ENCODE measurements at regions not wholly inside any gene's neighbourhood (a gene's known extent, or its start where the extent isn't known, plus 50 kb on each side); places are given as distances from the start of the nearest gene placed in this dataset.

DNA sequence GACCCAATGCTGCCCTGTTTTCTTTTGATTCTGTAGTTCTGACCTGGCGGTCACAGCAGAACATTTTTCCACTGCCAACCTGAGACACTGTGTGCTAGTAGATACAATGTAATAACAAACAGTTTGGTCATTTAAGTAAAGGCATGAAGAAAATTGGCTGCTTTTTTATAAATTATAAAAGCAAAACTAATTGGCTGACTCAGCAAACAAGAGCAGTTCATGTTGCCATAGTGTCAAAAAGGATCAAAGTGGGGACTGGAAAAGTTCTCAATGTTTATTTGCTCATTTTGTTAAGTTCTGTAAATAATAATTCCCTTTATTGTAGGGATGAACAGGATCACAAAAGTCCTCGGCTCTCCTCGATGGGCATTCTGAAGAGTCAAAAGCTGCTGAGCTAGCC lies 599.5 kb downstream of the PKHD1 start:
- Histone ChIP-seq H3K4me2 (ENCODE audit: extremely low read depth, insufficient read depth, low read length) (no peak overlapping the region), H3K27me3 (ENCODE audit: control insufficient read depth, insufficient read depth, low read length) (no peaks in the 10 kb centered on the region), H3K79me2 (ENCODE audit: control insufficient read depth, insufficient read depth, low read length) (no peaks in the 10 kb centered on the region), H3K9me3 (ENCODE audit: control insufficient read depth, insufficient read depth, low read depth, low read length) (no peaks in the 10 kb centered on the region), H3K27ac (ENCODE audit: insufficient read depth, low read length) (no peak overlapping the region), H3K36me3 (ENCODE audit: control insufficient read depth, insufficient read depth, low read length) (no peaks in the 10 kb centered on the region), H2AFZ (ENCODE audit: low read length) (no peak overlapping the region), H3K4me3 (replicated peaks in 1 of 4; ENCODE audit: control extremely low read depth in 1 of 4, insufficient read depth in 1 of 4, low read depth in 3 of 4, low read length in 4 of 4) (no peak overlapping the region), H3K9ac (ENCODE audit: insufficient read depth, low read length) (no peak overlapping the region), H4K20me1 (ENCODE audit: control insufficient read depth, extremely low read depth, insufficient read depth, low read length) (no peaks in the 10 kb centered on the region), H3K4me1 (ENCODE audit: control insufficient read depth, extremely low read depth, insufficient read depth, low read length) (no peaks in the 10 kb centered on the region)
- no peak for TF ChIP-seq EZH2 (IDR thresholded peaks at IDR 0.05; ENCODE audit: low read length, missing control alignments)
- TF ChIP-seq, protein P1, sequence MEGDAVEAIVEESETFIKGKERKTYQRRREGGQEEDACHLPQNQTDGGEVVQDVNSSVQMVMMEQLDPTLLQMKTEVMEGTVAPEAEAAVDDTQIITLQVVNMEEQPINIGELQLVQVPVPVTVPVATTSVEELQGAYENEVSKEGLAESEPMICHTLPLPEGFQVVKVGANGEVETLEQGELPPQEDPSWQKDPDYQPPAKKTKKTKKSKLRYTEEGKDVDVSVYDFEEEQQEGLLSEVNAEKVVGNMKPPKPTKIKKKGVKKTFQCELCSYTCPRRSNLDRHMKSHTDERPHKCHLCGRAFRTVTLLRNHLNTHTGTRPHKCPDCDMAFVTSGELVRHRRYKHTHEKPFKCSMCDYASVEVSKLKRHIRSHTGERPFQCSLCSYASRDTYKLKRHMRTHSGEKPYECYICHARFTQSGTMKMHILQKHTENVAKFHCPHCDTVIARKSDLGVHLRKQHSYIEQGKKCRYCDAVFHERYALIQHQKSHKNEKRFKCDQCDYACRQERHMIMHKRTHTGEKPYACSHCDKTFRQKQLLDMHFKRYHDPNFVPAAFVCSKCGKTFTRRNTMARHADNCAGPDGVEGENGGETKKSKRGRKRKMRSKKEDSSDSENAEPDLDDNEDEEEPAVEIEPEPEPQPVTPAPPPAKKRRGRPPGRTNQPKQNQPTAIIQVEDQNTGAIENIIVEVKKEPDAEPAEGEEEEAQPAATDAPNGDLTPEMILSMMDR (conservative IDR thresholded peaks at IDR 0.05 in 1 of 2, IDR thresholded peaks at IDR 0.05 in 1 of 2; ENCODE audit: low read depth in 1 of 2, low read length in 2 of 2): no peak
- DNase-seq (ENCODE audit: low read depth in 2 of 2): no peak

DNA sequence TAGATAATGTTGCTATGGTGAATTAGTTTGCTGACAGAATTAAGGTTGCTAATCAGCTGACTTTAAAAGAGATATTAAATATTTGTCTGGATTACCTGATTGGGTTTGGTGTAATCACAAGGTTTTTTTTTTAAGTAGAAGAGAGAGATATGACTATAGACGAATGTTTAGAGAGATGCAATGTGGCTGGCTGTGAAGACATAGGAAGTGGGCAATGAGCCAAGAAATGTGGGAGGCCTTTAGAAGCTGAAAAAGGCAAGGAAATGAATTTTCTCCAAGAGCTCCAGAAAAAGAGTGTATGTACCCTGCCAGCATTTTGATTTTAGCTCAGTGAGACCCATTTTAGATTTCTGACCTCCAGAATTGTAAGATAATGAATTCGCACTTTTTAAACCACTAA lies 598.3 kb downstream of the PKHD1 start:
- H3K4me3 ChIP-seq (replicated peaks in 1 of 4; ENCODE audit: control extremely low read depth in 1 of 4, insufficient read depth in 1 of 4, low read depth in 3 of 4, low read length in 4 of 4): no peak overlapping the region
- H2AFZ ChIP-seq (ENCODE audit: low read length): no peak overlapping the region
- H3K4me2 ChIP-seq (ENCODE audit: extremely low read depth, insufficient read depth, low read length): no peak overlapping the region
- no peaks in the 10 kb centered on the region for H3K4me1 ChIP-seq (ENCODE audit: control insufficient read depth, extremely low read depth, insufficient read depth, low read length)
- TF ChIP-seq, protein P1 (conservative IDR thresholded peaks at IDR 0.05 in 1 of 2, IDR thresholded peaks at IDR 0.05 in 1 of 2; ENCODE audit: low read depth in 1 of 2, low read length in 2 of 2): no peak
- no peak for TF ChIP-seq EZH2 (IDR thresholded peaks at IDR 0.05; ENCODE audit: low read length, missing control alignments)
- no peaks in the 10 kb centered on the region for H4K20me1 ChIP-seq (ENCODE audit: control insufficient read depth, extremely low read depth, insufficient read depth, low read length)
- no peaks in the 10 kb centered on the region for H3K9me3 ChIP-seq (ENCODE audit: control insufficient read depth, insufficient read depth, low read depth, low read length)
- no peak for DNase-seq (ENCODE audit: low read depth in 2 of 2)
- H3K27me3 ChIP-seq (ENCODE audit: control insufficient read depth, insufficient read depth, low read length): no peaks in the 10 kb centered on the region
- no peak overlapping the region for H3K27ac ChIP-seq (ENCODE audit: insufficient read depth, low read length)
- H3K9ac ChIP-seq (ENCODE audit: insufficient read depth, low read length): no peak overlapping the region
- H3K36me3 ChIP-seq (ENCODE audit: control insufficient read depth, insufficient read depth, low read length): no peaks in the 10 kb centered on the region
- no peaks in the 10 kb centered on the region for H3K79me2 ChIP-seq (ENCODE audit: control insufficient read depth, insufficient read depth, low read length)

DNA sequence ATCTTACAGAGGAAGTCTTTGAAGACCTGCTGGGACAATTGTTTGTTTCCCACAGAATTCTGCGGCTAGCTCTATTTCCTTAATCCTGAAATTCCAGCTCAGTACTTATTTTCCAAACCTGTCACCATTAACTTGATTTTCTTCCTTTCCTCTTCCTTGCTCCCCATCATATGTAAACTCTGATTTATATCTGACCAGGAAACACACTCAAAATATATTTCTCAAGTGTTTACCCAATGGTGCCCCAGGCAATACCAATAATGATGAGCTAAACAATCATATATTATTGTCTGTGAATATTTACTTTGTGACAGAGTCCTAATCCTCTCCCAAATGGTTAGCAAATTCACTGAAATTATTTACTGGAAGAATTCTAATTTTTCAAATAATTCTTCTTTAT lies 597.3 kb downstream of the PKHD1 start:
- no peak for TF ChIP-seq EZH2 (IDR thresholded peaks at IDR 0.05; ENCODE audit: low read length, missing control alignments)
- TF ChIP-seq, protein P1 (conservative IDR thresholded peaks at IDR 0.05 in 1 of 2, IDR thresholded peaks at IDR 0.05 in 1 of 2; ENCODE audit: low read depth in 1 of 2, low read length in 2 of 2): no peak
- Histone ChIP-seq H3K27ac (ENCODE audit: insufficient read depth, low read length) (no peak overlapping the region), H3K9ac (ENCODE audit: insufficient read depth, low read length) (no peak overlapping the region)

More for the DNA sequence above, 597.3 kb downstream of the PKHD1 start:
- Histone ChIP-seq H3K4me1 (ENCODE audit: control insufficient read depth, extremely low read depth, insufficient read depth, low read length) (no peaks in the 10 kb centered on the region), H2AFZ (ENCODE audit: low read length) (no peak overlapping the region), H3K4me3 (replicated peaks in 1 of 4; ENCODE audit: control extremely low read depth in 1 of 4, insufficient read depth in 1 of 4, low read depth in 3 of 4, low read length in 4 of 4) (no peak overlapping the region), H3K36me3 (ENCODE audit: control insufficient read depth, insufficient read depth, low read length) (no peaks in the 10 kb centered on the region), H3K4me2 (ENCODE audit: extremely low read depth, insufficient read depth, low read length) (no peak overlapping the region), H3K79me2 (ENCODE audit: control insufficient read depth, insufficient read depth, low read length) (no peaks in the 10 kb centered on the region), H3K9me3 (ENCODE audit: control insufficient read depth, insufficient read depth, low read depth, low read length) (no peaks in the 10 kb centered on the region), H4K20me1 (ENCODE audit: control insufficient read depth, extremely low read depth, insufficient read depth, low read length) (no peaks in the 10 kb centered on the region), H3K27me3 (ENCODE audit: control insufficient read depth, insufficient read depth, low read length) (no peaks in the 10 kb centered on the region)
- no peak for DNase-seq (ENCODE audit: low read depth in 2 of 2)
